Stimulated activated CD4-positive, alpha-beta T cell treated with anti-CD3 and anti-CD28 coated beads, Interleukin-2, amount 100 ng/mL, for 4 hours (primary cell): ENCODE measurements at regions not wholly inside any gene's neighbourhood (a gene's known extent, or its start where the extent isn't known, plus 50 kb on each side); places are given as distances from the start of the nearest gene placed in this dataset.
"Not testable (repeated sequence)": the region's sequence is repeated elsewhere in the genome, so short reads cannot be mapped to it uniquely, and the experiment has no call there.

ENCODE experiments used
- DNase-seq: peaks from one replicate; pipeline ENCODE4 v3.0.0-alpha.2; 2020; ENCODE audit warnings: low read depth

- not testable (repeated sequence) for DNase-seq
Observed at GRCh38 chr7:17440025-17440784, 141.8 kb downstream of the AHR start.

GRCh38 chr7:17440831-17441230 is 142.4 kb downstream of the AHR start:
- no peak for DNase-seq

GRCh38 chr7:17441557-17441956 is 143.1 kb downstream of the AHR start:
- DNase-seq = no peak

GRCh38 chr7:17444151-17444550 is 145.7 kb downstream of the AHR start:
- no peak for DNase-seq

- DNase-seq = no peak
Observed at GRCh38 chr7:17444673-17445072, 146.2 kb downstream of the AHR start.

- DNase-seq = no peak
Observed at GRCh38 chr7:17446340-17446739, 147.9 kb downstream of the AHR start.

- DNase-seq = no peak
Observed at GRCh38 chr7:17447728-17448478, 149.5 kb downstream of the AHR start.

- no peak for DNase-seq
Observed at GRCh38 chr7:17448479-17449423, 150.3 kb downstream of the AHR start.

- DNase-seq = no peak
Observed at GRCh38 chr7:17456541-17456940, 158.1 kb downstream of the AHR start.

- DNase-seq = no peak
Observed at GRCh38 chr7:17460001-17460400, 161.5 kb downstream of the AHR start.

GRCh38 chr7:17460665-17461064 is 162.2 kb downstream of the AHR start:
- no peak for DNase-seq

GRCh38 chr7:17462131-17462631 is 163.7 kb downstream of the AHR start:
- DNase-seq = no peak

- no peak for DNase-seq
Observed at GRCh38 chr7:17463511-17464085, 165.1 kb downstream of the AHR start.

GRCh38 chr7:17466216-17466615 is 167.8 kb downstream of the AHR start:
- DNase-seq = no peak

GRCh38 chr7:17467386-17467945 is 169.0 kb downstream of the AHR start:
- DNase-seq = no peak

- DNase-seq = no peak
Observed at GRCh38 chr7:17471325-17471724, 172.9 kb downstream of the AHR start.

- DNase-seq = no peak
Observed at GRCh38 chr7:17472518-17472917, 174.1 kb downstream of the AHR start.

- DNase-seq = no peak
Observed at GRCh38 chr7:17472939-17473338, 174.5 kb downstream of the AHR start.

- DNase-seq = no peak
Observed at GRCh38 chr7:17474724-17475344, 176.4 kb downstream of the AHR start.

- no peak for DNase-seq
Observed at GRCh38 chr7:17477182-17477581, 178.7 kb downstream of the AHR start.

- no peak for DNase-seq
Observed at GRCh38 chr7:17481118-17481517, 182.7 kb downstream of the AHR start.
